ENCODE measurements at regions not wholly inside any gene's neighbourhood (a gene's known extent, or its start where the extent isn't known, plus 50 kb on each side); places are given as distances from the start of the nearest gene placed in this dataset.

GRCh38 chr9:80890124-80890523, 799.2 kb downstream of the TLE1 start (continued):
- TF ChIP-seq BCL3 (IDR thresholded peaks at IDR 0.05; ENCODE audit: borderline replicate concordance, insufficient read depth, low read depth, low read length, poor library complexity, severe bottlenecking) = no peak

GRCh38 chr9:80885894-80886293, 803.5 kb downstream of the TLE1 start:
- Histone ChIP-seq H3K9me3 (replicated peaks; ENCODE audit: control insufficient read depth, insufficient read depth, low read length) (no peaks in the 10 kb centered on the region), H3K9ac (ENCODE audit: control insufficient read depth, insufficient read depth, low read length) (no peak overlapping the region), H3K27ac (ENCODE audit: control insufficient read depth, insufficient read depth) (no peak overlapping the region), H3K27me3 (replicated peaks in 1 of 2; ENCODE audit: control insufficient read depth in 2 of 2, insufficient read depth in 2 of 2, low read length in 1 of 2) (no peaks in the 10 kb centered on the region), H3K79me2 (ENCODE audit: control insufficient read depth, insufficient read depth, low read length) (no peaks in the 10 kb centered on the region), H2AFZ (ENCODE audit: control insufficient read depth, low read depth, low read length) (no peak overlapping the region), H4K20me1 (ENCODE audit: control insufficient read depth, insufficient read depth) (no peaks in the 10 kb centered on the region), H3K4me1 (ENCODE audit: control insufficient read depth, insufficient read depth, low read length) (no peaks in the 10 kb centered on the region), H3K4me2 (ENCODE audit: control insufficient read depth, insufficient read depth) (no peak overlapping the region), H3K4me3 (no peak overlapping the region), H3K36me3 (ENCODE audit: control insufficient read depth in 2 of 2, insufficient read depth in 2 of 2, low read length in 1 of 2) (no peaks in the 10 kb centered on the region)
- RAD21 ChIA-PET (ENCODE audit: unreplicated experiment) = no interaction called here
- in situ Hi-C loops (cut with MboI) = no loop called here
- FAIRE-seq (no peak), DNase-seq (ENCODE audit: low read depth, low spot score) (no peak), ATAC-seq (no peak)
- BruUV-seq (replicated peaks) = no TSS peak
- CTCF ChIA-PET = interaction anchor here (0.6 to 2.2 kb wide), 3 partner anchors 222 to 710 kb away, joined by 3 to 7 read pairs (median 4); no protein-coding TSS in a partner anchor
- intact Hi-C loops (cut with micrococcal nuclease; ENCODE audit: unreplicated experiment) = no loop called here
- POLR2A ChIA-PET = no interaction called here
- 29% methylated on average over 5 of the region's 5 CpGs for WGBS (ENCODE audit: insufficient coverage, insufficient replicate concordance, low lambda C conversion rate, missing lambda C conversion rate)
- SMC1A ChIA-PET (ENCODE audit: uncharacterized antibody, unreplicated experiment) = interaction anchor here (1.0 to 1.4 kb wide), 2 partner anchors 30 to 283 kb away, joined by 3 to 5 read pairs; no protein-coding TSS in a partner anchor
- no peak for TF ChIP-seq TCF3 (IDR thresholded peaks at IDR 0.05; ENCODE audit: borderline replicate concordance, insufficient read depth, low read depth, low read length)
- no peak for TF ChIP-seq EP300 (IDR thresholded peaks at IDR 0.05; ENCODE audit: borderline replicate concordance in 1 of 2, control insufficient read depth in 1 of 2, low read depth in 2 of 2, low read length in 2 of 2)
- no peak for TF ChIP-seq IKZF1 (conservative IDR thresholded peaks at IDR 0.05)
- no peak for TF ChIP-seq CHD1 (IDR thresholded peaks at IDR 0.05; ENCODE audit: low read depth, low read length)
- TF ChIP-seq GATAD2B (conservative IDR thresholded peaks at IDR 0.05; ENCODE audit: low read depth) = no peak

All from GM12878 (cell line).